SK-N-SH (cell line): ENCODE measurements at regions not wholly inside any gene's neighbourhood (a gene's known extent, or its start where the extent isn't known, plus 50 kb on each side); places are given as distances from the start of the nearest gene placed in this dataset.

ENCODE experiments used
- CTCF ChIP-seq: fragments of 200-600 bp; sonication (generic); IDR thresholded peaks from 2 replicates; pipeline ENCODE4 v1.6.1; 2017; ENCODE audit warnings: antibody characterized with exemption, mild to moderate bottlenecking, moderate library complexity
- PBX3 ChIP-seq: IDR thresholded peaks from 2 replicates; pipeline ENCODE4; 2012
- POLR2AphosphoS5 ChIP-seq: IDR thresholded peaks from 2 replicates; pipeline ENCODE4 v1.6.1; 2012; ENCODE audit warnings: low read depth, low read length
- RFX5 ChIP-seq: IDR thresholded peaks from 2 replicates; pipeline ENCODE4 v1.6.1; 2012; ENCODE audit warnings: mild to moderate bottlenecking, improper control_type of control experiment, low read length
- TF ChIP-seq, protein P1 (sequence below): IDR thresholded peaks from 2 replicates; pipeline ENCODE4 v1.4.0; 2012; ENCODE audit warnings: low read depth
- TF ChIP-seq, protein P2 (sequence below): IDR thresholded peaks from 2 replicates; pipeline ENCODE4 v1.4.0; 2012; ENCODE audit warnings: low read depth, borderline replicate concordance

DNA sequence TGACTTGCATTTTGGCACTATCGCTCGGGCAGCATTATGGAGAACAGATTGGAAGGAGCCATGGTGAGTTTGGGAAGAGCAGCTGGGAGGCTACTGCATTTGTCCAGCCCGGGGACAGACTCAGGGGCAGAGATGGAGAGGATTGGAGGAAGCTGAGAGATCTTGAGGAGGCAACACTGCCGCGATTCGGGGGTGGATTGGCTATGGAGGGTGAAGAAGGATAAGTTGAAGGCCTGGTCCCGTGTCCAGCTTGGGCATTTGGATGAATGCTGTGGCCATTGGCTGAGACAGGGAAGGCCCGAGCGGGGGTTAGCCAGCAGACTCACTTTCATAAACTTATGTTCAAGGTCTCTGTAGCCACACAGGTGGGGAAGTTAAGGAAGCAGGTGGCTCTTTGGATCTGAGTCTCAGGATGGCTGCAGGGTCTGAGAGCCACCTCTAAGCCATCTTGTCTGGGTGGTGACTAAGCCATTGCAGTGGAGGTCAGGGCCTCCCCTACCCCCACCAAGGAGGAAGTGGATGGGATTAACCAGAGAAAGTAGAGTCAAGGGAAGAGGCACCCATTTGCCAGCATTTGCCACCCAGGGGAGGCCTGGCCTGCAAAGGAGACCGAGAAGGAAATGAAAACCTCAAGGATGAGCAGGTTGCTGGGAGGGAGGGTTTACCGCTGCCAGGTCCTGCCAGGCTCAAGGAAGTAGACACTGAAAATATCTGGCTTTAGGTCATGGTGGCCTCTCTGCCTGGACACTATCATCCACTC, 144.0 kb upstream of the TLE3 start:
- TF ChIP-seq CTCF (no peak), PBX3 (no peak), RFX5 (no peak), POLR2AphosphoS5 (no peak)
- TF ChIP-seq, protein P1, sequence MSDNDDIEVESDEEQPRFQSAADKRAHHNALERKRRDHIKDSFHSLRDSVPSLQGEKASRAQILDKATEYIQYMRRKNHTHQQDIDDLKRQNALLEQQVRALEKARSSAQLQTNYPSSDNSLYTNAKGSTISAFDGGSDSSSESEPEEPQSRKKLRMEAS = no peak
- TF ChIP-seq, protein P2, sequence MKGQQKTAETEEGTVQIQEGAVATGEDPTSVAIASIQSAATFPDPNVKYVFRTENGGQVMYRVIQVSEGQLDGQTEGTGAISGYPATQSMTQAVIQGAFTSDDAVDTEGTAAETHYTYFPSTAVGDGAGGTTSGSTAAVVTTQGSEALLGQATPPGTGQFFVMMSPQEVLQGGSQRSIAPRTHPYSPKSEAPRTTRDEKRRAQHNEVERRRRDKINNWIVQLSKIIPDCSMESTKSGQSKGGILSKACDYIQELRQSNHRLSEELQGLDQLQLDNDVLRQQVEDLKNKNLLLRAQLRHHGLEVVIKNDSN = no peak
